Retinal pigment epithelial cell (primary cell): ENCODE measurements at regions not wholly inside any gene's neighbourhood (a gene's known extent, or its start where the extent isn't known, plus 50 kb on each side); places are given as distances from the start of the nearest gene placed in this dataset.
"Not testable (repeated sequence)": the region's sequence is repeated elsewhere in the genome, so short reads cannot be mapped to it uniquely, and the experiment has no call there.

ENCODE experiments used
- DNase-seq: peaks from one replicate; pipeline ENCODE4 v3.0.0-alpha.2; 2010; ENCODE audit warnings: low read depth
- H3K4me3 ChIP-seq: 2 replicates; pipeline ENCODE4 v1.5.1; 2011; ENCODE audit warnings: mild to moderate bottlenecking, low read length, control low read depth, moderate library complexity
- CTCF ChIP-seq: conservative IDR thresholded peaks from 2 replicates; pipeline ENCODE4 v1.5.1; 2011; ENCODE audit warnings: low read depth, low read length, control low read depth, inconsistent platforms

GRCh38 chr1:228940926-228941325 is 205.6 kb downstream of the RHOU start:
- no peak for DNase-seq
- no peak for TF ChIP-seq CTCF
- H3K4me3 ChIP-seq: no peak overlapping the region

- DNase-seq: no peak
- H3K4me3 ChIP-seq: no peak overlapping the region
- no peak for TF ChIP-seq CTCF
Measured at GRCh38 chr1:228941666-228942065, 206.4 kb downstream of the RHOU start.

DNA sequence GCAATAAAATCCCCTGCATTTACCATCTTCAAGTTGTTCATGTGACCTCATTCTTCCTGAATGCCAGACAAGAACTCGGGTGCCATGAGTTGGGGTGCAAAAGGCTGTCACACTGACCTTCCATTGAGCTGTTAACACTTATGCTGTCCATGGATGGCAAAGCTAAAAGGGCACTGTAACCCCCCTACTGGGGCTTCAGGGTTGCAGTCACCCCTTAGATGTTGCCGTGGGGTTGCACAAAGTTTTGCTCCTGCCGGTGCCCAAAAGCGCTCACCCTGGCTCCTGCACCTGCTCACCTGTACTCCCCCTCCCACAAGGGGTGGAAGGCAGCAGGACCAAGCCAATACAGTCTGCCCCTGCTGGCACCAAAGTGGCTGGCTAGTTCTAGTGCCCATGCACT is 208.2 kb downstream of the RHOU start:
- no peak overlapping the region for H3K4me3 ChIP-seq
- DNase-seq: no peak
- TF ChIP-seq CTCF: no peak

- DNase-seq: no peak
- no peak overlapping the region for H3K4me3 ChIP-seq
- TF ChIP-seq CTCF: no peak
Measured at GRCh38 chr1:228944296-228944695, 209.0 kb downstream of the RHOU start.

DNA sequence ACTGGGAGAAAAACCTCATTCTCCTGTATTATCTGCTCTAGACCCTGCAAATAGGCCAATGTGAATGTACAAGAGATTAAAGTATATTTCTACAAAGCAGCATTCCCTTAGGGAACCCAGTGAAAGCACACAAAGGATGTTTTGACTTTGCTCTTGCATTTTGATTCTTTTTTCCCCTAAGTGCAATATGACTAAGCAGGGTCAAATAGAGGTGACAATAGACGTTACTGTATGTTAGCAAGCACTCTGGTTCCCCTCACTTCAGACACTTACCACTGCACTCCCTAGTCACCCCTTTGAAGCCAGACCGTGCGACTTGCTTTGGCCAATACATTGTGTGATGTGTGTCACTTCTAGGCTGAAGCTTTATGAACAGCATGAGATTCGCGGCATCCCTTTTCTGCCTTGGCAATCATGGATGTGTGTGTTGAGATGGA is 209.7 kb downstream of the RHOU start:
- TF ChIP-seq CTCF: no peak
- H3K4me3 ChIP-seq: no peak overlapping the region
- no peak for DNase-seq

- H3K4me3 ChIP-seq: no peak overlapping the region
- no peak for TF ChIP-seq CTCF
- DNase-seq: no peak
Measured at GRCh38 chr1:228945885-228946284, 210.6 kb downstream of the RHOU start.

GRCh38 chr1:228949617-228950016 is 214.3 kb downstream of the RHOU start:
- DNase-seq, H3K4me3 ChIP-seq: not testable (repeated sequence)

- no peak for DNase-seq
- H3K4me3 ChIP-seq: no peak overlapping the region
- no peak for TF ChIP-seq CTCF
Measured at GRCh38 chr1:228953207-228953606, 217.9 kb downstream of the RHOU start.

- not testable (repeated sequence) for DNase-seq
Measured at GRCh38 chr1:228953808-228954207, 218.5 kb downstream of the RHOU start.

More at GRCh38 chr1:228953808-228954207, 218.5 kb downstream of the RHOU start:
- H3K4me3 ChIP-seq: not testable (repeated sequence)
